GM12865 (cell line): ENCODE measurements at regions not wholly inside any gene's neighbourhood (a gene's known extent, or its start where the extent isn't known, plus 50 kb on each side); places are given as distances from the start of the nearest gene placed in this dataset.

Experiments
- DNase-seq: peaks from one replicate; pipeline ENCODE4 v3.0.0; 2010; ENCODE audit warnings: low read depth
- H3K4me3 ChIP-seq: 2 replicates; pipeline ENCODE4 v1.5.1; 2011; ENCODE audit warnings: mild to moderate bottlenecking, low read depth, low read length, control low read depth
- TF ChIP-seq, protein P1 (sequence below): IDR thresholded peaks from 2 replicates; pipeline ENCODE4 v1.5.1; 2011; ENCODE audit warnings: low read length, control low read depth, low read depth, inconsistent platforms; ENCODE audit not compliant: insufficient read depth; ENCODE audit errors: missing control alignments

DNA sequence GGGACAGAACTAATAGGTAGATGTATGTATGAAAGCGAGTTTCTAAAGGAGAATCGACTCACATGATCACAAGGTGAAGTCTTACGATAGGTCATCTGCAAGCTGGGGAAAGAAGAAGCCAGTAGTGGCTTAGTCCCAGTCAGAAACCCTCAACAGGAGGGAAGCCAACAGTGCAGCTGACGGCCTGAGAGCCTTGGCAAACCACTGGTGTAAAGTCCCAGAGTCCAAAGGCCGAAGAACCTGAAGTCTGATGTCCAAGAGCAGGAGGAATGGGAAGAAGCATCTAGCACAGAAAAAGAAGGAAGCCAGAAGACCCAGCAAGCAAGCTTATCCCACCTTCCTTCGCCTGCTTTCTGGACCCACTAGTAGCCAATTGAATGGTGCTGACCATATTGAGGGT lies 507.6 kb upstream of the ARGLU1 start:
- DNase-seq = no peak
- TF ChIP-seq, protein P1, sequence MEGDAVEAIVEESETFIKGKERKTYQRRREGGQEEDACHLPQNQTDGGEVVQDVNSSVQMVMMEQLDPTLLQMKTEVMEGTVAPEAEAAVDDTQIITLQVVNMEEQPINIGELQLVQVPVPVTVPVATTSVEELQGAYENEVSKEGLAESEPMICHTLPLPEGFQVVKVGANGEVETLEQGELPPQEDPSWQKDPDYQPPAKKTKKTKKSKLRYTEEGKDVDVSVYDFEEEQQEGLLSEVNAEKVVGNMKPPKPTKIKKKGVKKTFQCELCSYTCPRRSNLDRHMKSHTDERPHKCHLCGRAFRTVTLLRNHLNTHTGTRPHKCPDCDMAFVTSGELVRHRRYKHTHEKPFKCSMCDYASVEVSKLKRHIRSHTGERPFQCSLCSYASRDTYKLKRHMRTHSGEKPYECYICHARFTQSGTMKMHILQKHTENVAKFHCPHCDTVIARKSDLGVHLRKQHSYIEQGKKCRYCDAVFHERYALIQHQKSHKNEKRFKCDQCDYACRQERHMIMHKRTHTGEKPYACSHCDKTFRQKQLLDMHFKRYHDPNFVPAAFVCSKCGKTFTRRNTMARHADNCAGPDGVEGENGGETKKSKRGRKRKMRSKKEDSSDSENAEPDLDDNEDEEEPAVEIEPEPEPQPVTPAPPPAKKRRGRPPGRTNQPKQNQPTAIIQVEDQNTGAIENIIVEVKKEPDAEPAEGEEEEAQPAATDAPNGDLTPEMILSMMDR = no peak
- H3K4me3 ChIP-seq = no peak overlapping the region

DNA sequence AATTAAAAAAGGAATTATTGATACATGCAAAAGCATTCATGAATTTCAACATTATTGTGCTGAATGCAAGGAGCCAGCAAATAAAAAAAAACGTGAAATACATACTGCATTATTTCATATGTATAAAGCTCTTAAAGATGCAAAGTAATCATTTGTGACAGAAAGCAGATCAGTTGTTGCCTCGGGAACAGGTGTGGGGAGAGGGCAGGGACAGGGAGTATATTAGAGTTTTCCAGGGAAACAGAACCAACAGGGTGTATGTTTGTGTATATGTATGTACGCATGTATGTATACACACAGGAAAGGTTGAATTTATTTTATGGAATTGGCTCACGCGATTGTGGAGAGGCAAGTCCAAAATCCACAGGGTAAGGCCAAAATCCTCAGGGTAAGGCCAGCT lies 502.9 kb upstream of the ARGLU1 start:
- H3K4me3 ChIP-seq = no peak overlapping the region
- TF ChIP-seq, protein P1 = no peak
- DNase-seq = no peak

DNA sequence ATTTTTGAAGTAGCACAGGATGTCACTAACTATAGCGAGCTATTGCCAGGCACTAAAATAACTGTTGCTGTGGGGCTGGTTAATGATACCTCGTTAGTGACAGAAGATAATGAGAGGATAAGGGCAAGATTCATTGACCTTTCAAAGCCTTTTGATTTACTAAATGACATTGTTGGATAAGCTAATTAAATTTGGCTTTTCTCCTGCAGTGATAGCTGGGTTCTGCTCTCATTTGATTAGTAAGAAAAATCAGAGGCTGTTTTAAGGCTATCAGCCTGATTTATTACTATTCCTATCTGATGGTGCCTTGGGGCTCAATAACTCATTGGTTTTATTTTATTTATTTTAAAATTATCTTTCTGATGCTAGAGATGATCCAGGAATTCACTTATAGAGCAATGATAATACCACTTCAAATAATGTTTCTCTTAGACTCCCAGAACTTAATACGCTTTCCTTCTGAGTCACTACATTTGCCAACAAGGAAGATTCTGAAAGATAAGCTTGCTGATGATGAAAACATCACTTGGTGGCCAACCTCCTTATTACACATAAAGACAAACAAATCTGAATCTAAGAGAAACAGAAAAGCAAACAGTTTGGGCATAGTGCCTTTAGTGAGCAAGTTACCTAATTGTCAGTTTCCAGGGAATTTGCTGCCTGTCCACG lies 501.3 kb upstream of the ARGLU1 start:
- TF ChIP-seq, protein P1 = no peak
- no peak overlapping the region for H3K4me3 ChIP-seq
- DNase-seq = no peak

DNA sequence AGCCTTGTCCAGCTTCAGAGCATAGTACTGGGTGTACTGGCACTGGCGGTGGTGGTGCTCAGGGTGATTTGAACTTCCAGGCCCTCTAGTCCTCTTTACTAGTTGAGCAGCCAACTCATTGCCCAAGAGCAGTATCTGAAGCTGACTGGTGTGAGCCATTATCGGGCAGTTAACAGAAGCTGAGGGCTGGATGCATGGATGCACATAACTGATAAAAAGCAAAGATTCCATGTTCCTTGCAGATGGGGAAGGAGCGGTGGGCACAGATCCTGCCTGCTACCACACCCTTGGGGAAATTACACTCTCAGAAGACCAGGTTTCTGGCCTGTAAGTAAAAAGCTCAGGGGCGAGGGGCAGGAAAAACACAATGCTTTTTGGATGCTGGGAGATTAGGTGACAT lies 499.4 kb upstream of the ARGLU1 start:
- no peak overlapping the region for H3K4me3 ChIP-seq
- no peak for DNase-seq
- TF ChIP-seq, protein P1 = no peak

DNA sequence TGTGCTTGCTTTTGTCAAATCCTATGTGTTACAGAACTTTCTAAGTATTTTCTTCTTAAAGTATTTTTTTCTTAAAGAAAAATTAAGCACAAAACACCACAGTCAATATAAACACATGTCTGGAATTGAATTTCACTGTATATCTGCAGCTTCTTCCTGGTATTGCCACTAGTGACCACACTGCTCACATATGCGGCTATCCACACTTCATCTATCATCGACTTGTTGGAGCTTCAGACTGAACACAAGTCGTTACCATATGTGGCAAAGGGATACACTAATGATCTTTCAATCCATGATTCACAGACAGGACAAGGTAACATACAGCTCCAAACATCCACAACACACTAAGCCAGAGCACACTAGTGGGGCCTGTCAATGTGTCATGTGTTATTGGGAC lies 498.4 kb upstream of the ARGLU1 start:
- TF ChIP-seq, protein P1 = no peak
- H3K4me3 ChIP-seq = no peak overlapping the region
- no peak for DNase-seq

DNA sequence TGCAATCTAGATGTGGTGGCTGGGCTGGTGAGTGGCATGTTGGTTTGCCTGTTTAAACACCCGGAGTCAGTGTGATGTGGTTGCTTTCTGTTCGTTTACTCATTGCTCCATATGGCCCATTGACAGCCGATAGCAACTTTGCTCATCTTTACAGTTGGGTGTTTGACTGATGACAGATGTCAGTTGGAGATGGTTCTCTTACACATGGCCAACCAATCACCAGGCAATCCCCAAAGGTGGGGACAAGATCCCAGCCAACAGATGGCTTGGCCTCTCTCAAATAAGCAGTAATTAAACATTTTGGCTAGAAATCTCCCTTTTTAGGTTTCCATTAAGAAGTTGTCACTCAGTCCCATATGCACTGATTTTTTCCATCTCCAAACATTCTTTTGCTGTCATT lies 497.1 kb upstream of the ARGLU1 start:
- no peak for DNase-seq
- TF ChIP-seq, protein P1 = no peak
- no peak overlapping the region for H3K4me3 ChIP-seq

DNA sequence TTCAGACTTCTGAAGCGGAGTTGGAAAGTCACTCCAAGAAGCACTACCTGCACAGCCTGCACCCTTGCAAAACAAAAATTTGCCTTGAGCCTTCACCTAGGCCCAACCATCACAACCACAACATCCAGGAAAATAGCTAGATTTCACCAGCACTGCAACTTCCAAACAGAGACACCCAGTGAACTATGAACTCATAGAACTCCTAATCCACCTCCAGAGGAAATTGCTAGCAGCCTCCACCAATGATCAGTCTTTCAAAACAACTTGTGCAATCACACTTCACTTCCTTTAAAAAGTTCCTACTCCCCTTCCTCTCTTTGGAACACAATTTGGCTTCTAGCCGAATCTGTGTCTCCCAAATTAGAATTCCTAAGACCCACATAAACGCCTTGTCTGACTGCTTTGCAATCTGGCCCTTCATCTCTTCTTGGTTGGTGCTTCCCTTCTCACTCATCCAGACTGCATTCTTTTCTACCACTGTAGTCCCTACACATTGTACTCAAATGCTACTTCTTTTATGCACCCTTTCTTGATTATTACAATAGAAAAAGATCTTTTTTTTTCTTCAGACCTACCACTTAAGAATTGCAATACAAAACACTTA lies 489.2 kb upstream of the ARGLU1 start:
- DNase-seq = no peak
- H3K4me3 ChIP-seq = no peak overlapping the region
- TF ChIP-seq, protein P1 = no peak
